ENCODE measurements at regions not wholly inside any gene's neighbourhood (a gene's known extent, or its start where the extent isn't known, plus 50 kb on each side); places are given as distances from the start of the nearest gene placed in this dataset.

GRCh38 chr1:193589597-193590040 lies 403.2 kb upstream of the B3GALT2 start:
- TF ChIP-seq, protein P1, sequence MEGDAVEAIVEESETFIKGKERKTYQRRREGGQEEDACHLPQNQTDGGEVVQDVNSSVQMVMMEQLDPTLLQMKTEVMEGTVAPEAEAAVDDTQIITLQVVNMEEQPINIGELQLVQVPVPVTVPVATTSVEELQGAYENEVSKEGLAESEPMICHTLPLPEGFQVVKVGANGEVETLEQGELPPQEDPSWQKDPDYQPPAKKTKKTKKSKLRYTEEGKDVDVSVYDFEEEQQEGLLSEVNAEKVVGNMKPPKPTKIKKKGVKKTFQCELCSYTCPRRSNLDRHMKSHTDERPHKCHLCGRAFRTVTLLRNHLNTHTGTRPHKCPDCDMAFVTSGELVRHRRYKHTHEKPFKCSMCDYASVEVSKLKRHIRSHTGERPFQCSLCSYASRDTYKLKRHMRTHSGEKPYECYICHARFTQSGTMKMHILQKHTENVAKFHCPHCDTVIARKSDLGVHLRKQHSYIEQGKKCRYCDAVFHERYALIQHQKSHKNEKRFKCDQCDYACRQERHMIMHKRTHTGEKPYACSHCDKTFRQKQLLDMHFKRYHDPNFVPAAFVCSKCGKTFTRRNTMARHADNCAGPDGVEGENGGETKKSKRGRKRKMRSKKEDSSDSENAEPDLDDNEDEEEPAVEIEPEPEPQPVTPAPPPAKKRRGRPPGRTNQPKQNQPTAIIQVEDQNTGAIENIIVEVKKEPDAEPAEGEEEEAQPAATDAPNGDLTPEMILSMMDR (IDR thresholded peaks at IDR 0.05; ENCODE audit: low read depth, low read length), result no peak
- DNase-seq (ENCODE audit: extremely low read depth, low read depth), result no peak

DNA sequence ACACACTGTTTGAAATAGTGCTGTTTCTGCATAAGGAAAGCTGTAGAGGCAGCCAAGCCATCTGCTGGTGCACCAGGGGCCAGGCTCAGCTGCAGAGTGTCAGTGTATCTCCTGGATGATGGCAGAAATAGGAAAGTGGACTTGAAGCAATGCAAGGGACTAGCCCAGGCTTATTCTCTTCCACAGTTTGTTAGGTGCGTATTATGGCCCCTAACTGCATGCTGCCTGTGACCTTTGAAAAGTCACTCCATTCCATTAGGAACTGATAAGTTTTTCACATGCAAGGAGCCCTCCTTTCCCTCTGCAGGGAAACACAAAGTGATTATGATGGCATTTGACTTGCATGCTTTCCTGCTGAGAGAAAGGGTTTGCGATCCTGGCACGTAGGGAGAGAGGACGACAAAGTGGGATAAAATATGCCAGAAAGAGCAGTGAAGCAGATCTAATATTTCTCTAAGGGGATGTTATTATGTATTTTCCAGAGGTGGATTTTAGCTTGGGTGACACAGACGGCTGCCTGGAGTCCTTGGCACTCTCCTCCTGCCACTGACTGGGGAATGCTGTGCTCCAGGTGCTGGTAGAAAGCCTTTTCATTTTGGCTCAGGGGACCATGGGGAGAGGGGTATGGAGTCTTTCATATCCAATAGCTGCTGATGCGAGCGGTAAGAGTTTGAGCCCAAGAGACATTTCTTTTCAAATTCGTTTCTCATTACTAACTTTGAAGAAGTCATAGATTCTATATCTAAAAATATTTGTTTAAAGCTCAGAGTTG lies 402.1 kb upstream of the B3GALT2 start:
- DNase-seq (ENCODE audit: extremely low read depth, low read depth), result no peak
- TF ChIP-seq, protein P1 (IDR thresholded peaks at IDR 0.05; ENCODE audit: low read depth, low read length), result no peak

GRCh38 chr1:193584731-193585239 lies 398.4 kb upstream of the B3GALT2 start:
- TF ChIP-seq, protein P1 (IDR thresholded peaks at IDR 0.05; ENCODE audit: low read depth, low read length), result no peak
- no peak for DNase-seq (ENCODE audit: extremely low read depth, low read depth)

GRCh38 chr1:193581341-193581740 lies 394.9 kb upstream of the B3GALT2 start:
- no peak for DNase-seq (ENCODE audit: extremely low read depth, low read depth)
- TF ChIP-seq, protein P1 (IDR thresholded peaks at IDR 0.05; ENCODE audit: low read depth, low read length), result no peak

GRCh38 chr1:193580419-193580818 lies 394.0 kb upstream of the B3GALT2 start:
- TF ChIP-seq, protein P1 (IDR thresholded peaks at IDR 0.05; ENCODE audit: low read depth, low read length), result no peak
- no peak for DNase-seq (ENCODE audit: extremely low read depth, low read depth)

DNA sequence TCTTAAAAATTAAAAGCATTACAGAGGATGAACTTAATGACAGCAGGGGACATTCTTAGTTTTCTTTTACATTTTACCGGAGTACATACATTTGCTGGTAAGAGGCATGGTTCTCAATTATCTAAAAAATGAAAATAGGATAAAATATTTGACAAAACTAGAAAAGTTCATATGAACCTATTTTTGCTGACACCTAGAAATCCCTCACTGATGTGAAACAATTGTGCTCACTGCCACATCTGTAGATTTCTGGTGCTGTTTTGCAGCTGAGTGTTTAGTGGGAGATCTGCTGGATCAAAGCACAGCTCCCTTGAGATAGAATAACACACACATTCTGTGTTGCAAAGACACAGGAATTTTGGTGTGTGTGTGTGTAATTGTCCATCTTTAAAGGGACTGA lies 392.9 kb upstream of the B3GALT2 start:
- DNase-seq (ENCODE audit: extremely low read depth, low read depth), result no peak
- TF ChIP-seq, protein P1 (IDR thresholded peaks at IDR 0.05; ENCODE audit: low read depth, low read length), result no peak

DNA sequence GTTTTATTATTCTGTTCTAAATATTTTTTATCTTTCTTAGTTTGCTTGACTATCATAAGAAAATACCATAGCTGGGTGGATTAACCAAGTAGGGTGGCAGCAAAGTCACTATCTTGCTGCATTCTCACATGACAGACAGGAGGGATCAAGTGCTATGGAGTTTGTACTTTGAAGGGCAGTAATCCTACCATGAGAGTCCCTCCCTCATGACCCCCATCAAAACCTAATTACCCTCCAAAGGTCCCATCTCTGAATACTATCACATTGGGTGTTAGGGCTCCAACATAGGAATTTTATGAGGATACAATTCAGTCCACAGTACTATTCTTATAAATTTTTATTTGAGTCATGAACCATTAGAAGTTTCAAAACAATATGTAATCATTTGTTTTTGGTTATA lies 388.5 kb upstream of the B3GALT2 start:
- no peak for DNase-seq (ENCODE audit: extremely low read depth, low read depth)
- TF ChIP-seq, protein P1 (IDR thresholded peaks at IDR 0.05; ENCODE audit: low read depth, low read length), result no peak
